ENCODE measurements at regions not wholly inside any gene's neighbourhood (a gene's known extent, or its start where the extent isn't known, plus 50 kb on each side); places are given as distances from the start of the nearest gene placed in this dataset.

DNA sequence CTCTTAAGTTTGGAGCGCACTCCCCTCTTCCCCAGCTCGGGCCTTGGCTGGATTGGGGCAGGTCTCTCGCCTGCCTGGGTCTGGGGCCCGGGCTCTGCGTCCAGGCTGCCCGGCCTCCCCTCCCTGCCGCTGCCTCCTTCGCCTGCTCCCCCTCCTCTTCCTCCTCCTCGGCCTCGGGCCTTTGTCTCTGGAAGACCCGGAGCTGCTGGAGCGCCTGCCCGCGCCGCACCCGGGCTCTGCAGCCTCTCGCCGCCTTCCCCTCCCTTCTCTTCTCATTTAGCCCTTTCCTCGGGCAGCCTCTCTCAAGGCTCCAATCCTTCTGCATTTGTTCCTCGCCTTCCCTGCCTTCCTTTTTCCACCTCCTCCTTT, 218.5 kb downstream of the C9orf50 start (continued):
- TF ChIP-seq CHD7 (IDR thresholded peaks at IDR 0.05; ENCODE audit: insufficient replicate concordance, low read length), result no peak
- TF ChIP-seq POU5F1 (IDR thresholded peaks at IDR 0.05; ENCODE audit: low read depth, low read length), result no peak
- TF ChIP-seq CHD2 (IDR thresholded peaks at IDR 0.05; ENCODE audit: low read length), result no peak
- no peak for TF ChIP-seq ZNF274 (IDR thresholded peaks at IDR 0.05; ENCODE audit: borderline replicate concordance, extremely low read depth, low read length)
- TF ChIP-seq ASH2L (IDR thresholded peaks at IDR 0.05; ENCODE audit: low read length), result peak; percentile 57
- TF ChIP-seq RFX5 (IDR thresholded peaks at IDR 0.05; ENCODE audit: borderline replicate concordance, low read depth, low read length), result no peak
